ENCODE measurements at regions not wholly inside any gene's neighbourhood (a gene's known extent, or its start where the extent isn't known, plus 50 kb on each side); places are given as distances from the start of the nearest gene placed in this dataset.

DNA sequence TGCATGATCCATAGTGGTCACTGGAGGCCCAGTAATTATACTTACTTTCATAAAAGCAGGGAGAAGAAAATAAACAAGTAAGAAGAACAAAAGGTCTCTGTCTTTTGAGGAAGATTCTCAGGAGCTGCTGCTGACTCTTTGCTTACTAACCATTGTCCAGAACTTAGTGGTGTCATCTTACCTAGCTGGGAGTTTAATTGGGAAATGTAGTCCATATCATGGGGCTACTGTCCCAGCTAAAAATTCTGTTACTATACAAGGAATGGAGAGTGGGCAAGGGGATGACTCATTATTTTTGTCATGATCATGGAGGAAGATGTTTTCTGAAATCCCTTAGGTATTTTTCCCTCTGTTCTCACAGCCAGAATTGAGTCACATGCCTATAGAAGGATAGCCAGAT, 639.3 kb downstream of the MTRR start:
- TF ChIP-seq, protein P1, sequence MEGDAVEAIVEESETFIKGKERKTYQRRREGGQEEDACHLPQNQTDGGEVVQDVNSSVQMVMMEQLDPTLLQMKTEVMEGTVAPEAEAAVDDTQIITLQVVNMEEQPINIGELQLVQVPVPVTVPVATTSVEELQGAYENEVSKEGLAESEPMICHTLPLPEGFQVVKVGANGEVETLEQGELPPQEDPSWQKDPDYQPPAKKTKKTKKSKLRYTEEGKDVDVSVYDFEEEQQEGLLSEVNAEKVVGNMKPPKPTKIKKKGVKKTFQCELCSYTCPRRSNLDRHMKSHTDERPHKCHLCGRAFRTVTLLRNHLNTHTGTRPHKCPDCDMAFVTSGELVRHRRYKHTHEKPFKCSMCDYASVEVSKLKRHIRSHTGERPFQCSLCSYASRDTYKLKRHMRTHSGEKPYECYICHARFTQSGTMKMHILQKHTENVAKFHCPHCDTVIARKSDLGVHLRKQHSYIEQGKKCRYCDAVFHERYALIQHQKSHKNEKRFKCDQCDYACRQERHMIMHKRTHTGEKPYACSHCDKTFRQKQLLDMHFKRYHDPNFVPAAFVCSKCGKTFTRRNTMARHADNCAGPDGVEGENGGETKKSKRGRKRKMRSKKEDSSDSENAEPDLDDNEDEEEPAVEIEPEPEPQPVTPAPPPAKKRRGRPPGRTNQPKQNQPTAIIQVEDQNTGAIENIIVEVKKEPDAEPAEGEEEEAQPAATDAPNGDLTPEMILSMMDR (IDR thresholded peaks at IDR 0.05; ENCODE audit: low read depth, low read length), result no peak
- TF ChIP-seq MYC (IDR thresholded peaks at IDR 0.05; ENCODE audit: low read depth, low read length) (no peak), POLR2A (IDR thresholded peaks at IDR 0.05; ENCODE audit: extremely low read depth, insufficient read length) (no peak)
- TF ChIP-seq, protein P2, sequence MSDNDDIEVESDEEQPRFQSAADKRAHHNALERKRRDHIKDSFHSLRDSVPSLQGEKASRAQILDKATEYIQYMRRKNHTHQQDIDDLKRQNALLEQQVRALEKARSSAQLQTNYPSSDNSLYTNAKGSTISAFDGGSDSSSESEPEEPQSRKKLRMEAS (IDR thresholded peaks at IDR 0.05; ENCODE audit: low read depth, low read length), result no peak
- no peak for DNase-seq (ENCODE audit: low read depth)
- H3K4me3 ChIP-seq (ENCODE audit: low read depth, low read length), result no peak overlapping the region

DNA sequence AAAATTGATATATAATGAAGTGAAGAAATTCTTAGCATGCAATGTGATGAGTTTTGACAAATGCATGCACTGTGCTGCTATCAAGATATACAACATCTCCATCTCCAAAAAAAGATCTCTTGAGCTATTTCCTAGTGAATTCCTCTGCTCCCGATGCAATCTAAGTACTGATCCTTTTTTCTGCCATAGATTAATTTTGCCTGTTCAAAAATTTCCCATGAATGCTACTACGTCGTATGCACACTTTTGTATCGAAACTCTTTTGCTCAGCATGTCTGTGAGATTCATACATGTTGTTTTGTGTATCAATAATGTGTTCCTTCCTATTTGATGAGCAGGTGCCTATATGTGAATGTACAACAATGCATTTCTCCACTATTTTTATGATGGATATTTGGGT, 647.4 kb downstream of the MTRR start:
- DNase-seq (ENCODE audit: low read depth), result no peak
- TF ChIP-seq, protein P2 (IDR thresholded peaks at IDR 0.05; ENCODE audit: low read depth, low read length), result no peak
- TF ChIP-seq, protein P1 (IDR thresholded peaks at IDR 0.05; ENCODE audit: low read depth, low read length), result no peak
- TF ChIP-seq MYC (IDR thresholded peaks at IDR 0.05; ENCODE audit: low read depth, low read length) (no peak), POLR2A (IDR thresholded peaks at IDR 0.05; ENCODE audit: extremely low read depth, insufficient read length) (no peak)
- H3K4me3 ChIP-seq (ENCODE audit: low read depth, low read length), result no peak overlapping the region

DNA sequence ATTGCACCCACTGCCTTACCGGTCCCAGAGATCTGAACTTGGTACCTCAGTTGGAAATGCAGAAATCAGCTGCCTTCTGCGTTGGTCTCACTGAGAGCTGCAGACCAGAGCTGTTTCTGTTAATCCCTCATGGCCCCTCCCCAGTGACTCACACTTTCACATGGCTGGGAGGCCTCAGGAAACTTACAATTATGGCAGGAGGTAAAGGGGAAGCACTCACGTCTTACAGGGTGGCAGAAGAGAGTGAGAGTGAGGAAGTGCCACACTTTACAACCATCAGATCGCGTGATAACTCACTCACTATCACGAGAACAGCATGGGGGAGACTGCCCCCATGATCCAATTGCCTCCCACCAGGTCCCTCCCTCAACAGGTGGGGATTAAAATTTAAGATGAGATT, 648.5 kb downstream of the MTRR start:
- peak; percentile 66 for DNase-seq (ENCODE audit: low read depth)
- H3K4me3 ChIP-seq (ENCODE audit: low read depth, low read length), result no peak overlapping the region
- TF ChIP-seq, protein P1 (IDR thresholded peaks at IDR 0.05; ENCODE audit: low read depth, low read length), result no peak
- TF ChIP-seq, protein P2 (IDR thresholded peaks at IDR 0.05; ENCODE audit: low read depth, low read length), result peak; percentile 15; the same call in 1 of the 2 replicates

DNA sequence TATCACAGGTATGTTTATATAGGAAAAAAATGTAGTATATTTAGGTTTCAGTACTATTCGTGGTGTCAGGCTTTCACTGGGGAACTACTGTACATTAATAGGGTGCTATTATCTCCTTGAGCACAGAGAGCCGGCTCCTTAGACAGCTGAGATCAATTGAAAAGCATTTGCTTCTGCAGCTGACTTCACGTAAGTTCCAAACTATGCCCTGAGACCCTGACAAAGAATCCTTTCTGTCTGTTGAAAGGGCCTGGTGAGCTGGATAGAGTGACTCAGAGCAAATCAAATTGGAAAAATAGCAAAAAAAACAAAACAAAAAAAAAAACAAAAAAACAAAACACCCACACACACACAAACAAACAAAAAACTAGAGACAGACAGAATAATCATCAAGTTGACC, 652.0 kb downstream of the MTRR start:
- H3K4me3 ChIP-seq (ENCODE audit: low read depth, low read length), result no peak overlapping the region
- DNase-seq (ENCODE audit: low read depth), result no peak
- no peak for TF ChIP-seq POLR2A (IDR thresholded peaks at IDR 0.05; ENCODE audit: extremely low read depth, insufficient read length)
- TF ChIP-seq, protein P2 (IDR thresholded peaks at IDR 0.05; ENCODE audit: low read depth, low read length), result no peak
- TF ChIP-seq, protein P1 (IDR thresholded peaks at IDR 0.05; ENCODE audit: low read depth, low read length), result no peak
- no peak for TF ChIP-seq MYC (IDR thresholded peaks at IDR 0.05; ENCODE audit: low read depth, low read length)

DNA sequence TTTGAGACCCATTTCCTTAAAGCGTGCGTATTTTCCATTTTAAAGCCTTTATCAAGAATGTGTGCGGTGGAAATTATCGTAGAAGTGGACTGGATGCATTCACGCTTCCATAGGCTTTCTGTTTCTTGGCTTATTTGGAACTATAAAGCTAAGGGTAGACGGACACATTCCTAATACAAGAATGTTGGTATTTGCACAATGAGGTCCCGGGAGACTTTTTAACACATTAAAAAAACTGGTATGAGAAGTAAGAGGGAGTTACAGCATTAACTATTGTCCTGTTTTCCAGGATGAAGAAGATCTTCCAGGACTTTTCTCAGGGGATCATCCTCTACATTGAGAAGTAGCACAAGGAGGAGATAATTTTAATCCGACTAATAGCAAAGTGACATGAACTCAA, 653.0 kb downstream of the MTRR start:
- H3K4me3 ChIP-seq (ENCODE audit: low read depth, low read length), result no peak overlapping the region
- TF ChIP-seq, protein P2 (IDR thresholded peaks at IDR 0.05; ENCODE audit: low read depth, low read length), result no peak
- TF ChIP-seq MYC (IDR thresholded peaks at IDR 0.05; ENCODE audit: low read depth, low read length), result no peak
- DNase-seq (ENCODE audit: low read depth), result no peak

DNA sequence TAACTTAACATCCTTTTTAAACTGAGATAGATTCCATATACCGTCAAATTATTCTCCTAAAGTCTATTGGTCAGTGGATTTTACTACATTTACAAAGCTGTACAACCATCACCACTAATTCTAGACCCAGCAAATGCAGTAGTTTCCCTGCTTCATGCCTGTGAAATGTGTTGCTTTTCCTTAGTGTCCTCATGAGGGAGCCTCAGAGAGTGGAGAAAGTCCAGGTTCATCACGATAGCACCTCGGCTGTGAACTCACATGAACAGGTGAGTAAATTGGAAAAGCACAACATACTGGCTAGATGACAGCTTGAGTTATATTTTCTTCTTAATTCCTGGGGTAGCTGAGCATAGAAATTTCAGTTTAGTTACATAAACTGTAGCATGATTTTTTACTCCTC, 653.7 kb downstream of the MTRR start:
- no peak for TF ChIP-seq POLR2A (IDR thresholded peaks at IDR 0.05; ENCODE audit: extremely low read depth, insufficient read length)
- TF ChIP-seq, protein P2 (IDR thresholded peaks at IDR 0.05; ENCODE audit: low read depth, low read length), result no peak
- TF ChIP-seq, protein P1 (IDR thresholded peaks at IDR 0.05; ENCODE audit: low read depth, low read length), result no peak
- TF ChIP-seq MYC (IDR thresholded peaks at IDR 0.05; ENCODE audit: low read depth, low read length), result no peak
- no peak overlapping the region for H3K4me3 ChIP-seq (ENCODE audit: low read depth, low read length)
- no peak for DNase-seq (ENCODE audit: low read depth)
